Ascending aorta (tissue), 2 donors: ENCODE measurements at regions not wholly inside any gene's neighbourhood (a gene's known extent, or its start where the extent isn't known, plus 50 kb on each side); places are given as distances from the start of the nearest gene placed in this dataset.

Experiments used
- DNase-seq, 2 donors: peaks; one replicate each; pipeline ENCODE4 v3.0.0-alpha.2; 2019; ENCODE audit warnings: low spot score in 2 of 2
- H3K27ac ChIP-seq, 2 donors: fragments of 200-600 bp; sonication (generic); one replicate each; pipeline ENCODE4 v1.5.1; 2016 to 2017; ENCODE audit warnings: mild to moderate bottlenecking in 1 of 2
- H3K27me3 ChIP-seq: fragments of 200-600 bp; sonication (generic); one replicate; pipeline ENCODE4 v1.5.1; 2017
- H3K36me3 ChIP-seq, 2 donors: fragments of 200-600 bp; sonication (generic); one replicate each; pipeline ENCODE4 v1.5.1; 2016
- H3K4me1 ChIP-seq, 2 donors: fragments of 200-600 bp; sonication (generic); one replicate each; pipeline ENCODE4 v1.5.1; 2016 to 2017; ENCODE audit warnings: mild to moderate bottlenecking in 1 of 2
- H3K4me3 ChIP-seq, 2 donors: fragments of 200-600 bp; sonication (generic); one replicate each; pipeline ENCODE4 v1.5.1; 2016 to 2017; ENCODE audit warnings: mild to moderate bottlenecking in 1 of 2
- H3K9me3 ChIP-seq, 2 donors: fragments of 200-600 bp; sonication (generic); one replicate each; pipeline ENCODE4 v1.5.1; 2016
- intact Hi-C: fragments of 100-400 bp; cut with DNase I; formaldehyde crosslinking; loops from one replicate; pipeline ENCODE4 v1.15.1; 2023
- TF ChIP-seq, protein P1 (sequence below), 3 experiments: fragments of 200-600 bp in 2 of 3; fragments of 450-650 bp in 1 of 3; sonication (generic) in 2 of 3; IDR thresholded peaks; one replicate each; pipeline ENCODE4 v1.5.1; 2016 to 2019; ENCODE audit warnings: antibody characterized with exemption in 3 of 3, mild to moderate bottlenecking in 1 of 3, moderate library complexity in 1 of 3

DNA sequence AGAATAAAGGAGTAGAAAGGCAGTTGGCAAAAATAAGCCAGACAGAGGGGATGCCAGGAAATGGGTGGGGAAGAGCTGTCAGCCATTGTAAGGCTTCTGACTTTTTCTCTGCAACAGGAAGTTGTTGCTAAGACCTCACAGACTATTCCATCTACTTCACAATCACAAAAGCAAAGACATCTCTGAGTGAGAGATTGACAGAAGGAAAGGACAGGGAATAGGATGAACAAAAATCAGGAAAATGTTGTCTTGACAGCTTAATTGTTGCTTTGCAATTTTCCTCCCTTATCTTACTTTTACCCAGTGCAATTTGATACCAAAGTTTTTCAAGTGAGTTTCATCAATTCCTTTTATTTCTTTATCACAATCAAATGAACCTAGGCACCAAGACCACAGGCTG, 291.2 kb downstream of the CBLN4 start:
- H3K36me3 ChIP-seq, result no peaks in the 10 kb centered on the region
- no peak overlapping the region for H3K27ac ChIP-seq
- TF ChIP-seq, protein P1, sequence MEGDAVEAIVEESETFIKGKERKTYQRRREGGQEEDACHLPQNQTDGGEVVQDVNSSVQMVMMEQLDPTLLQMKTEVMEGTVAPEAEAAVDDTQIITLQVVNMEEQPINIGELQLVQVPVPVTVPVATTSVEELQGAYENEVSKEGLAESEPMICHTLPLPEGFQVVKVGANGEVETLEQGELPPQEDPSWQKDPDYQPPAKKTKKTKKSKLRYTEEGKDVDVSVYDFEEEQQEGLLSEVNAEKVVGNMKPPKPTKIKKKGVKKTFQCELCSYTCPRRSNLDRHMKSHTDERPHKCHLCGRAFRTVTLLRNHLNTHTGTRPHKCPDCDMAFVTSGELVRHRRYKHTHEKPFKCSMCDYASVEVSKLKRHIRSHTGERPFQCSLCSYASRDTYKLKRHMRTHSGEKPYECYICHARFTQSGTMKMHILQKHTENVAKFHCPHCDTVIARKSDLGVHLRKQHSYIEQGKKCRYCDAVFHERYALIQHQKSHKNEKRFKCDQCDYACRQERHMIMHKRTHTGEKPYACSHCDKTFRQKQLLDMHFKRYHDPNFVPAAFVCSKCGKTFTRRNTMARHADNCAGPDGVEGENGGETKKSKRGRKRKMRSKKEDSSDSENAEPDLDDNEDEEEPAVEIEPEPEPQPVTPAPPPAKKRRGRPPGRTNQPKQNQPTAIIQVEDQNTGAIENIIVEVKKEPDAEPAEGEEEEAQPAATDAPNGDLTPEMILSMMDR (IDR thresholded peaks at IDR 0.05), result no peak
- DNase-seq, result no peak
- intact Hi-C loops, result no loop called here
- H3K27me3 ChIP-seq, result no peaks in the 10 kb centered on the region
- no peak overlapping the region for H3K4me3 ChIP-seq
- H3K4me1 ChIP-seq, result no peaks in the 10 kb centered on the region
- peaks cover 0 to 3% of the 10 kb centered on the region in 2 donors for H3K9me3 ChIP-seq

DNA sequence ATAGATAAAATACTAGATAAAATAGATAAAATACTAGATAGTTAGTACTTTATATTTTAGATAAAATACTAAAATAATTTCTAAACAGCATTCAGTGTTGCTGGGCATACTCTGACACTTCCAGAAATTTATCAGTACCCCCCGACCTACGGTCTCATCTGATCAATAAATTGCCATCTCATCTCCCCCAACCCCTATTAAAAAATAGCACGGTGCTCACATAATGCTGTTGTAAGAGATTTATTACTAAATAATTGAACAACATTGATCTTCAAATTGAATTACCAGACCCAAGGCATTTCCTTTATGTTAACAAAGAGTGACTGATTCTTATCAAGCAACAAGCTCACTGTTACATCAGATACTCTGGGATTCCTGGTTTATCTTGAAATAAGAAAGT, 300.9 kb downstream of the CBLN4 start:
- intact Hi-C loops, result no loop called here
- H3K9me3 ChIP-seq, result no peaks in the 10 kb centered on the region
- no peaks in the 10 kb centered on the region for H3K27me3 ChIP-seq

DNA sequence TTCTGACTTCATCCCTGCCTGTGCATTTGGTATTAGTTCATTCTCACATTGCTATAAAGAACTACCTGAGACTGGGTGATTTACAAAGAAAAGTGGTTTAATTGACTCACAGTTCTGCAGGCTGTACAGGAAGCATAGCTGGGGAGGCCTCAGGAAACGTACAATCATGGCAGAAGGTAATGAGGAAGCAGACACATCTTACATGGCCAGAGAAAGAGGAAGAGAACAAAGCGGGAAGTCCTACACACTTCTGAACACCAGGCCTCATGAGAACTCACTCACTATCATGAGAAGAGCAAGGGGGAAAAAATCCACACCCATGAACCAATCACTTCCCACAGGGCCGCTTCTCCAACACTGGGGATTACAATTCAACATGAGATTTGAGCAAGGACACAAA, 303.9 kb downstream of the CBLN4 start:
- TF ChIP-seq, protein P1 (IDR thresholded peaks at IDR 0.05), result no peak
- Histone ChIP-seq H3K36me3 (no peaks in the 10 kb centered on the region), H3K27me3 (no peaks in the 10 kb centered on the region), H3K4me1 (no peaks in the 10 kb centered on the region), H3K4me3 (no peak overlapping the region), H3K9me3 (no peaks in the 10 kb centered on the region), H3K27ac (no peak overlapping the region)
- DNase-seq, result no peak
- intact Hi-C loops, result no loop called here

More for the DNA sequence above, 300.9 kb downstream of the CBLN4 start:
- no peaks in the 10 kb centered on the region for H3K36me3 ChIP-seq
- H3K4me1 ChIP-seq, result no peaks in the 10 kb centered on the region
- H3K27ac ChIP-seq, result no peak overlapping the region
- no peak for DNase-seq
- TF ChIP-seq, protein P1 (IDR thresholded peaks at IDR 0.05), result no peak
- H3K4me3 ChIP-seq, result no peak overlapping the region

DNA sequence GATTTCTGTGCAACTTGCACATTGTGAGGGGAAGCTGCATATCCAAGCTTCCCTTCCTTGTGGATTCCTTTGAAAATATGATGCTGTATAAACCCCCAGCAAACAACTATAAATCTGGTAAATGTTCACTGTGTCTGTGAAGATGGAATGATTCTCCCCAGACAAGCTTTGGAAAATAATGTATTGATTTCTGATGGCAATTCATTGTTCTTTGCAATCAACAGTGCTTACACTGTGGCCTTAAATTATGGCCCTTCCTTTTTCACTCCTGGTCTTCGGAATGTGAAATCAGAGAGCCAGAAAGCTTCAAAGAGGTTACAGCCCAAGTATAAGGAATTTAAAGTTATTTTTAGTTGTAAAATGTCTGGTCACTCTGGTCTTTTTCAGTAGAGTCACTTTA, 308.8 kb downstream of the CBLN4 start:
- DNase-seq, result no peak
- intact Hi-C loops, result no loop called here
- Histone ChIP-seq H3K27me3 (no peaks in the 10 kb centered on the region), H3K4me3 (no peak overlapping the region), H3K27ac (no peak overlapping the region), H3K36me3 (no peaks in the 10 kb centered on the region), H3K4me1 (no peaks in the 10 kb centered on the region), H3K9me3 (no peaks in the 10 kb centered on the region)
- TF ChIP-seq, protein P1 (IDR thresholded peaks at IDR 0.05), result no peak

DNA sequence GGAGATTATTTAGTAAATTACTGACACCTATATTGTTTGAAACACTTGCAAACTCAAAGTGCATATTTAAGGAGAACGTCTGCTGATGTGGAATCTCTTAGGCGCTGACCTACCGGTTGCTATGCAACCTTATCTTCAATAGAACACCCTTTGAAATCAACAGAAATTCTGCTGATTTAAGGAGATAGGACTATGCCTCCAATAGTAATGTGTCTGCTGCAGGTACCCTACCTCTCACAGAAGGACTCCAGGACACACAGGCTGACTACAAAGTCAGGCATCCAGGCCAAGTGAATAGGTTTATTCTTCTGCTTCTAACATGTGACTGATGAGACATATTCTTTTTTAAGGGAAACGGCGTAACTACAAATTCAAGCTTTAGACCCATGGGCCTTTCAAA, 311.7 kb downstream of the CBLN4 start:
- intact Hi-C loops, result no loop called here
- Histone ChIP-seq H3K4me3 (no peak overlapping the region), H3K9me3 (no peaks in the 10 kb centered on the region), H3K4me1 (no peaks in the 10 kb centered on the region), H3K36me3 (no peaks in the 10 kb centered on the region), H3K27ac (no peak overlapping the region), H3K27me3 (no peaks in the 10 kb centered on the region)
- TF ChIP-seq, protein P1 (IDR thresholded peaks at IDR 0.05), result no peak
- no peak for DNase-seq

DNA sequence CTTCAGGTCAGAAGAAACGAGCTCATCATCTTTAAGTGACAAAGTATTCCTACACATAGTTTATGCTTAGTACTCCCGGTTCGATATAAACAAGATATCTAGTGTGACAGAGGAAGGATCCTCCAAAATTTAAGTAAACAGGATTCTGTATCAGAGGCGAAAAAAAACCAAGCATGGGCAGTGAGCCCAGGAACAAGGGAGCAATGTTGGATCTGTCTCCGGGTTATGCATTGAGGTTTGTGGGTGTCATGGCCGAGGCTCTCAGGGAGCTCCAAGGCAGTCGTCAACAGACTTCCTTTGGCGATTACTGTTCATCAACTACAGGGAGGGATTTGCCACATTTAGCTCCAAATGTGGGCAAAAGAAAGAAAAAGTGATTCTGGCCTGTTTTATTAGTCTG, 319.5 kb downstream of the CBLN4 start:
- no peaks in the 10 kb centered on the region for H3K9me3 ChIP-seq
- H3K4me3 ChIP-seq, result no peak overlapping the region
- DNase-seq, result no peak
- H3K4me1 ChIP-seq, result no peaks in the 10 kb centered on the region
- no peaks in the 10 kb centered on the region for H3K27me3 ChIP-seq
- no peaks in the 10 kb centered on the region for H3K36me3 ChIP-seq
- TF ChIP-seq, protein P1 (IDR thresholded peaks at IDR 0.05), result no peak
- H3K27ac ChIP-seq, result no peak overlapping the region
- intact Hi-C loops, result no loop called here
